Fibroblast of villous mesenchyme (primary cell): ENCODE measurements at regions not wholly inside any gene's neighbourhood (a gene's known extent, or its start where the extent isn't known, plus 50 kb on each side); places are given as distances from the start of the nearest gene placed in this dataset.

Experiments
- DNase-seq: peaks from one replicate; pipeline ENCODE4 v3.0.0-alpha.2; 2010; ENCODE audit warnings: low read depth
- H3K4me3 ChIP-seq: 2 replicates; pipeline ENCODE4 v1.5.1; 2011; ENCODE audit warnings: low read depth, mild to moderate bottlenecking, low read length
- TF ChIP-seq, protein P1 (sequence below): IDR thresholded peaks from 2 replicates; pipeline ENCODE4 v1.5.1; 2012; ENCODE audit warnings: low read depth, mild to moderate bottlenecking, low read length; ENCODE audit not compliant: insufficient read depth

DNA sequence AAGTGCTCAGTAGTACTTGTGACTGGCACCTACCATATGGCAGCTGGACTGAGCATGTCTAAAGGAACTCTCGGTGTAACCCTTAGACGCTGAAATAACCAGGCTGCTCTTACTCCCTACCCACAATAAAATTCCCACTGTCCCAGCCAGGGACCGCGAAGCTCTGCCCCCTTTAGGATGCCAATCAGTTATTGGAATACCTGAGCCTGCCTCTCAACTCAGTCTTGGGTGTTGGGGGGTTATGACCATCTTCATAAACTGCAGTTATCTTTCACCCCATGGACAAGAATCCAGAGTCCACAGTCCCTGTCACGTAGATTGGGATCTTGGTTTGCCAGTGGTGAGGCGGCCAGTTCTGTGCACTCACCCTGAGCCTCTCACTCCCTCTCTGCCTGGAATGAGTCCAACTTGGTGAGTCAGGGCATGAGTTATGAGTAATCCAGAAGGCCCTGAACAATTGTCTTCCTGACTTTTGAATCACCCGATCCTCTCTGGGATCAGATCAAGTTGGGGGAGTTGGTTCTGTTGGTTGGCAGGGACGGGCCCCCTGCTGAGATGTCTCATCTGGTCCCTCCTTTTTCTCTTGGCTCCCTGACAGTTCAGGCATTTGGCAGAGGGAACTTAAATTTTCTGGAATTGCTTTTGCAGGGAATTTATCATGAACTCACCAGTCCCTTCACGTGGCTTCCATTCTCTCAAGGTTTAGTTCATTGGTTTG is 120.1 kb upstream of the UBE2E1 start:
- TF ChIP-seq, protein P1, sequence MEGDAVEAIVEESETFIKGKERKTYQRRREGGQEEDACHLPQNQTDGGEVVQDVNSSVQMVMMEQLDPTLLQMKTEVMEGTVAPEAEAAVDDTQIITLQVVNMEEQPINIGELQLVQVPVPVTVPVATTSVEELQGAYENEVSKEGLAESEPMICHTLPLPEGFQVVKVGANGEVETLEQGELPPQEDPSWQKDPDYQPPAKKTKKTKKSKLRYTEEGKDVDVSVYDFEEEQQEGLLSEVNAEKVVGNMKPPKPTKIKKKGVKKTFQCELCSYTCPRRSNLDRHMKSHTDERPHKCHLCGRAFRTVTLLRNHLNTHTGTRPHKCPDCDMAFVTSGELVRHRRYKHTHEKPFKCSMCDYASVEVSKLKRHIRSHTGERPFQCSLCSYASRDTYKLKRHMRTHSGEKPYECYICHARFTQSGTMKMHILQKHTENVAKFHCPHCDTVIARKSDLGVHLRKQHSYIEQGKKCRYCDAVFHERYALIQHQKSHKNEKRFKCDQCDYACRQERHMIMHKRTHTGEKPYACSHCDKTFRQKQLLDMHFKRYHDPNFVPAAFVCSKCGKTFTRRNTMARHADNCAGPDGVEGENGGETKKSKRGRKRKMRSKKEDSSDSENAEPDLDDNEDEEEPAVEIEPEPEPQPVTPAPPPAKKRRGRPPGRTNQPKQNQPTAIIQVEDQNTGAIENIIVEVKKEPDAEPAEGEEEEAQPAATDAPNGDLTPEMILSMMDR, result no peak
- peak; percentile 94 for DNase-seq
- no peak overlapping the region for H3K4me3 ChIP-seq

DNA sequence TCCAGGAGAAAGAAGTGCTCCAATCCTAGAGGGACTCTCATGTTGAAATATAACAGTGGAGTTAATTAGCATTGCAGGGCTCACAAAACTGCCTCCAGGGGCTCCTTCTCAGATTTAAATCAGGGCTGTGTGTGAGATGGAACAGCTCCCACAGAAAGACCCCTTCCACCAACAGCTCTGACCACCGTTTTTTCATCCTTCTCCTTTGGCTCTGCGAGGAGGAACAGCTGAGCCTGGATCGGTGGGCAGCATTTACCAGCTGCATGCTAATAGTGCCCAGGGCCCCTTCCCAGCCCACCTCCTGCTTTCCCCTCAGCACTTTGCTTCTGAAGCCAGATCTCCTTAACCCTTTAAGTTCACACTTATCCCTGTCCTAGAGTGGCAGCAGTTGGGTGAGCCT is 119.2 kb upstream of the UBE2E1 start:
- no peak overlapping the region for H3K4me3 ChIP-seq
- no peak for DNase-seq
- TF ChIP-seq, protein P1, result no peak

DNA sequence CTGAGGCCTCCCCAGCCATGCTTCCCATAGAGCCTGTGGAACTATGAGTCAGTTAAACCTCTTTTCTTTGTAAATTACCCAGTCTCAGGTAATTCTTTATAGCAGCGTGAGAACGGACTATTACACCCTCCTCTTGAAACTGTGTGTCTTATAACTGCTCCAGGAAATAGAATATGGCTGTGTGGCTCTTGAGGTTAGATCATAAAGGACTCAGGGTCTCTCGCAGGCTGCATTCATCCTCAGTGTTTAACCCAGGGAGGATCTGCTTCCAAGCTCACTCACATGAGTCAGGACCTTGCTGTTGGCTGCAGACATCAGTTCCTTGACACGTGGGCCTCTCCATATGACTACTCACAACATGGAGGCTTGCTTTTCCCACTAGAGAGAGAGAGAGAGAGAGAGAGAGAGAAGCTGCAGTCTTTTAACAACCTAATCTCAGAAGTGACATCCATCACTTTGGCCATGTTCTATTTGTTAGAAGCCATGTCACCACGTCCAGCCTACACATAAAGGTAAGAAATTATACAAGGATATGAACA is 114.3 kb upstream of the UBE2E1 start:
- no peak overlapping the region for H3K4me3 ChIP-seq
- DNase-seq, result no peak
- TF ChIP-seq, protein P1, result no peak

DNA sequence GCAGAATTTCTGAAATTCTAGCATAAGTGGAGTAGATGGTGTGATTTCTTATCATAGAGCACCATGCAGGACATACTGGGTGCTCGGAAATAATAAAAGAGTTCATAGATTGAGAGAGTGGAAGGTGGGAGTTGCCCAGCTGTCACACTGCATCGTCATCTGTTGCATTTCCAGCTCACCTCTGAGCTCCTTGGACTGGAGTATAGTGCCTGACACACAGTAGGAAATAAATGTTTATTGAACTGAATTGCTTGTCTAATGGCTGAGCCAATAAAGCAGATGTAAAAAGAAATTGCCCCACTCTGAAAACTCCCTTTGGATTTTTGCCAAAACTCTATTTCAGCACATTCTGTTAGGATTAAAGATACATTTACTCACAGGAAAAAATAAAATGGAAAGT is 108.9 kb upstream of the UBE2E1 start:
- no peak overlapping the region for H3K4me3 ChIP-seq
- TF ChIP-seq, protein P1, result no peak
- peak; percentile 40 for DNase-seq

DNA sequence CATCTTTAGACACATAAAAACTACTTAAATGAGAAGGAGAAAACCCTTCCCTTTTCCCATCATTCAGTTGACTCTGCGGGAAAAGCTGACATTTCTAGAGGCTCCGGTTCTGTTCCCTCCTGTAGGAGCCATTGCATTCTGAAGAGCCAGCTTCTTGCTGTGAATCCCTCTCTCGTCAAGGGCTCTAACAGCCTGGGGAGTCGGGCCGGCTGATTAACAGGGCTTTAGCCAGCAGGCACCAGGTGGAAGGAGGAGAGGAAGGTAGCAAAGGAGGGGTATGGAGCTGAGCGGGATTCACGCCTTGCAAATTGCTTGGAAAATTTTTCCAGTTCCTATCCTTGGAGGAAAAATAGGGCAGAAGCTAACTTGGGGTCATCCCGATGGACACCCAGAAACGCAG is 108.3 kb upstream of the UBE2E1 start:
- TF ChIP-seq, protein P1, result no peak
- DNase-seq, result no peak
- H3K4me3 ChIP-seq, result no peak overlapping the region

DNA sequence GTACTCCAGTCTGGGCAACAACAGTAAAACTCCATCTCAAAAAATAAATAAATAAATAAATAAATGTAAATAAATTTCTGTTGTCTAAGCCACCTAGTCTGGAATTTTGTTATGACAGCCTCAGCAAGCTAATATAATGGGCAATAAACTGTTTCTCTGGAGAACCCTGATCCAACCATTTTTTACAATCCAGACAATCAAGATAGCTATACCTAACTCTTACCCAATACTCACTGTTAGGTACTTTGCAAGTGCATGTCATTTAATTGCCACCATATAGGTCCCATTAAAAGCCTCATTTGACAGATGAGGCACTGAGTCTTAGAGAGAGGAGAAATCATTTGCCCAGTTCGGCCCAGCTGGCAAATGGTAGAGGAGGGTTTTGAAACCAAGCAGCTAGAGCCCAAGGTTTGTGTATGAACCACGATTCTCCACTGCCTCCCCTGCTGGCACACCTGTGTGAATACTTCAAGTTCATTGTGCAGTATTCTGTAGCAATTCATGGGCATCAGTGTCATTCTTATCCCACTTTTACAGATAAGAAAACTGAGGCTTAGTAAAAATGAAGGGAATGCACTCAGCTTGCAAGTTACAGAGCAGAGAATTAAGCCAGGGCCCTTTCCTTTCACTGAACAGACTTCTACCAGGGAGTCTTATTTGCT is 107.0 kb upstream of the UBE2E1 start:
- H3K4me3 ChIP-seq, result no peak overlapping the region
- DNase-seq, result no peak
- TF ChIP-seq, protein P1, result no peak
